PC-9 (cell line): ENCODE measurements at regions not wholly inside any gene's neighbourhood (a gene's known extent, or its start where the extent isn't known, plus 50 kb on each side); places are given as distances from the start of the nearest gene placed in this dataset.

Experiments
- BruUV-seq: library from RNA; stranded (reverse); fragments of 400-500 nt; replicated peaks from 2 replicates; lab custom pipeline; 2021; lab: Mats Ljungman, UMichigan
- CTCF ChIA-PET: fragments of 300-600 bp; sonication (Branson Sonifier 250); formaldehyde crosslinking; loops from one replicate; lab custom pipeline; 2022; ENCODE audit warnings: antibody characterized with exemption; lab: Charles Lee
- POLR2A ChIA-PET: fragments of 300-600 bp; sonication (Branson Sonifier 250); formaldehyde crosslinking; loops from one replicate; lab custom pipeline; 2022; ENCODE audit warnings: antibody characterized with exemption; ENCODE audit not compliant: unreplicated experiment; lab: Charles Lee
- DNase-seq, 2 experiments: peaks; one replicate each; pipeline versions ENCODE4 v3.0.0 to v3.0.0-alpha.2; 2015 to 2022; ENCODE audit warnings: mixed read lengths in 1 of 2
- H2AFZ ChIP-seq: fragments of 200-600 bp; sonication (generic); 2 replicates; pipeline ENCODE4 v1.8.1; 2017; ENCODE audit warnings: antibody characterized with exemption
- H3F3A ChIP-seq: fragments of 200-600 bp; sonication (generic); 2 replicates; pipeline ENCODE4 v1.8.1; 2017; ENCODE audit warnings: antibody characterized with exemption, mild to moderate bottlenecking, low read depth; ENCODE audit not compliant: insufficient read depth
- H3K27ac ChIP-seq: fragments of 200-600 bp; sonication (generic); 2 replicates; pipeline ENCODE4 v1.6.1; 2016; ENCODE audit warnings: mixed run types
- H3K27me3 ChIP-seq: fragments of 200-600 bp; sonication (generic); 2 replicates; pipeline ENCODE4 v1.6.1; 2016; ENCODE audit warnings: low read depth, mixed run types; ENCODE audit not compliant: insufficient read depth
- H3K36me3 ChIP-seq: fragments of 200-600 bp; sonication (generic); 2 replicates; pipeline ENCODE4 v1.6.1; 2016; ENCODE audit warnings: low read depth, mixed run types
- H3K4me1 ChIP-seq: fragments of 200-600 bp; sonication (generic); replicated peaks from 2 replicates; pipeline ENCODE4 v1.6.1; 2016; ENCODE audit warnings: mixed run types; ENCODE audit not compliant: insufficient read depth
- H3K4me2 ChIP-seq: fragments of 200-600 bp; sonication (generic); 2 replicates; pipeline ENCODE4 v1.6.1; 2017; ENCODE audit warnings: mixed run types
- H3K4me3 ChIP-seq: fragments of 200-600 bp; sonication (generic); 2 replicates; pipeline ENCODE4 v1.6.1; 2016; ENCODE audit warnings: mixed run types
- H3K79me2 ChIP-seq: fragments of 200-600 bp; sonication (generic); 2 replicates; pipeline ENCODE4 v1.6.1; 2017; ENCODE audit warnings: low read depth, mixed run types
- H3K9me2 ChIP-seq: fragments of 200-600 bp; sonication (generic); 2 replicates; pipeline ENCODE4 v1.8.1; 2017; ENCODE audit warnings: mild to moderate bottlenecking; ENCODE audit not compliant: insufficient read depth
- H3K9me3 ChIP-seq: fragments of 200-600 bp; sonication (generic); 2 replicates; pipeline ENCODE4 v1.8.1; 2016; ENCODE audit warnings: low read depth; ENCODE audit not compliant: insufficient read depth
- H4K20me1 ChIP-seq: fragments of 200-600 bp; sonication (generic); 2 replicates; pipeline ENCODE4 v1.8.1; 2017; ENCODE audit not compliant: insufficient read depth
- EZH2 ChIP-seq: fragments of 200-600 bp; sonication (generic); IDR thresholded peaks from 2 replicates; pipeline ENCODE4 v1.8.0; 2017; ENCODE audit warnings: antibody characterized with exemption, low read depth
- intact Hi-C: fragments of 100-400 bp; cut with micrococcal nuclease; formaldehyde crosslinking; loops from one replicate; pipeline ENCODE4 v1.10.0; 2022; ENCODE audit not compliant: unreplicated experiment
- TF ChIP-seq, protein P1 (sequence below): fragments of 200-600 bp; sonication (generic); conservative IDR thresholded peaks from 2 replicates; pipeline ENCODE4 v1.6.1; 2017; ENCODE audit warnings: mixed run types, antibody characterized with exemption, mild to moderate bottlenecking, moderate library complexity

DNA sequence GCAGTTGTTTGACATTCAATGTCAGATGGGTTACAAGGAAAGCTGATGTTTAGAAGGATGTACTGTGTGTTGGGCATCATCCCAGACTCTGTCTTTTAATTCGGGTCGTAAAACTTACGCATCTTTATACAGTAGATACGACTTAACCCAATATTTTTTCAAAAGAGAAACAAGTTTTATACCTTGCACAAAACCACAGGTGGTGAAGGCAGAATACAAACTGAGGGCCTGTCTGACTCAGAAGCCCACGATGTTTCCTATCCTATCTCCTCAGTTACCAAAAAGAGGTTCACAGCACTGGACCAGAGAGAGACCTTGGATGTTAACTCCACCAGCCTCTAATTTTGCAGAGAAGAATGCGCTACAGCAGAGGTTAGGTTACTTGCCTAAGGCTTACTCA lies 477.0 kb downstream of the FOXO1 start:
- Histone ChIP-seq H3F3A (no peaks in the 10 kb centered on the region), H3K27me3 (no peaks in the 10 kb centered on the region), H3K4me3 (no peak overlapping the region), H2AFZ (no peak overlapping the region), H3K79me2 (no peaks in the 10 kb centered on the region), H4K20me1 (no peaks in the 10 kb centered on the region), H3K36me3 (no peaks in the 10 kb centered on the region), H3K9me2 (no peaks in the 10 kb centered on the region), H3K27ac (no peak overlapping the region), H3K4me1 (no peaks in the 10 kb centered on the region), H3K9me3 (no peaks in the 10 kb centered on the region), H3K4me2 (no peak overlapping the region)
- intact Hi-C loops = no loop called here
- ChIA-PET POLR2A (no interaction called here), CTCF (no interaction called here)
- no peak for DNase-seq
- no TSS peak for BruUV-seq
- TF ChIP-seq EZH2 = no peak
- TF ChIP-seq, protein P1, sequence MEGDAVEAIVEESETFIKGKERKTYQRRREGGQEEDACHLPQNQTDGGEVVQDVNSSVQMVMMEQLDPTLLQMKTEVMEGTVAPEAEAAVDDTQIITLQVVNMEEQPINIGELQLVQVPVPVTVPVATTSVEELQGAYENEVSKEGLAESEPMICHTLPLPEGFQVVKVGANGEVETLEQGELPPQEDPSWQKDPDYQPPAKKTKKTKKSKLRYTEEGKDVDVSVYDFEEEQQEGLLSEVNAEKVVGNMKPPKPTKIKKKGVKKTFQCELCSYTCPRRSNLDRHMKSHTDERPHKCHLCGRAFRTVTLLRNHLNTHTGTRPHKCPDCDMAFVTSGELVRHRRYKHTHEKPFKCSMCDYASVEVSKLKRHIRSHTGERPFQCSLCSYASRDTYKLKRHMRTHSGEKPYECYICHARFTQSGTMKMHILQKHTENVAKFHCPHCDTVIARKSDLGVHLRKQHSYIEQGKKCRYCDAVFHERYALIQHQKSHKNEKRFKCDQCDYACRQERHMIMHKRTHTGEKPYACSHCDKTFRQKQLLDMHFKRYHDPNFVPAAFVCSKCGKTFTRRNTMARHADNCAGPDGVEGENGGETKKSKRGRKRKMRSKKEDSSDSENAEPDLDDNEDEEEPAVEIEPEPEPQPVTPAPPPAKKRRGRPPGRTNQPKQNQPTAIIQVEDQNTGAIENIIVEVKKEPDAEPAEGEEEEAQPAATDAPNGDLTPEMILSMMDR = no peak

DNA sequence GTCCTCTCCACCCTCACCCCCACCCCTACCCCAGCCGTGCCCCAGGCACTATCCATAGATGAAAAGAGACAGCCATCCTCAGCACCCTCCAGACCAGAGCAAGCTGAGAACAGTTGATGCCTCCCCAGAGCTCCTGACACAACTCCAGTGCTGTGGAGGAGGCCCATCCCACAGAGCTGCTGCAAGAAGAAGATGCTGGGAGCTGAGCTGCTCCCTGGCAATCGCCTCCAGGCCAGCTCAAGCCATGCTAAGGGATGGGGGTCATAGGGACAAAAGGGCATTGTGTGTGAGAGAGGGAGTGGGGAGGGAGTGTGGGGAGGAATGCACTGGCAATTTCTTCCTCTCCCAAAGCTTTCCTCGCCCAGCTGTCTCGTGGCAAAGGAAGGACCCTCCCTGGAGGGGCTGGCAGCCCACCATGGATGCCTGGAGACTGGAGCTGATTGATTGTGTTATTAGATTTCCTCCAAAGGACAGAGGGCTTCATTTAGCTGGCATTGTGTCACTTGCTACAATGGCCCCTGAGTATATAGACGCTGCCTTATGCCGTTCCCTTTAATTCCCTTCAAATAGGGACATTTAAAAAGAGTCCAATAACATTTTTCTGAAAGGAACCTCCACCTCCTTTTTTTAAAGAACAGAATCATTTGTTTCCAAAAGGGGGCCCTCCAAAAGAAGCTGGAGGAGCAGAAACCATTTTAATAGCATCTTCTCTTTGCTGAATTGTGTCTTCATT lies 476.4 kb downstream of the FOXO1 start:
- H4K20me1 ChIP-seq = no peaks in the 10 kb centered on the region
- no TSS peak for BruUV-seq
- H3K4me1 ChIP-seq = no peaks in the 10 kb centered on the region
- no peak overlapping the region for H2AFZ ChIP-seq
- CTCF ChIA-PET = no interaction called here
- H3K9me2 ChIP-seq = no peaks in the 10 kb centered on the region
- intact Hi-C loops = no loop called here
- no peaks in the 10 kb centered on the region for H3K79me2 ChIP-seq
- H3K4me3 ChIP-seq = no peak overlapping the region
- no peak for TF ChIP-seq EZH2
- TF ChIP-seq, protein P1 = no peak
- no peaks in the 10 kb centered on the region for H3K27me3 ChIP-seq
- POLR2A ChIA-PET = no interaction called here
- no peak overlapping the region for H3K27ac ChIP-seq
- H3K36me3 ChIP-seq = no peaks in the 10 kb centered on the region
- no peaks in the 10 kb centered on the region for H3K9me3 ChIP-seq
- no peak for DNase-seq
- no peak overlapping the region for H3K4me2 ChIP-seq
- H3F3A ChIP-seq = no peaks in the 10 kb centered on the region

DNA sequence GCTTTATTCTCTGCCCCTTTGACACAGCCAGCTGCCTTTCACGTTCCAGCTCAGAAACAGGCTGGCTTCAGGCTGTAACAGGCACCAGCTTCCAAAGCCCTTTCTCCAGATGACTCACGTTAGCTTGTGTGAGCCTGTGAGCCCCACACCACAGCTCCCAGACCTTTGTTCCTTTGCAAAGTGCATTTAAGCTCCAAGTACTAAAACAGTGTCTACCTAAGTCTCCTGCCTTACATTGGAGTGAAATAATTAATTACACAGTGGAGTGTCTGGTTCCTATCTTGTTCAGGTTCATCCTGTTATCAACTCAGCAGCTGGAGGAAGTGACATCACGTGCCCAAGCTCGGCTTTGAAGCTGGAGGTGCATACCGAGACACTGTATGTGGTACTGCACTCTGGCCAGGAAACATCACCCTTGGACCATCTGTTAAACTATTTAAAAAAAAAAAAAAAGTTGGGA lies 475.8 kb downstream of the FOXO1 start:
- no peaks in the 10 kb centered on the region for H4K20me1 ChIP-seq
- POLR2A ChIA-PET = no interaction called here
- H3K4me1 ChIP-seq = no peaks in the 10 kb centered on the region
- no peak for TF ChIP-seq EZH2
- TF ChIP-seq, protein P1 = no peak
- no peak overlapping the region for H3K4me3 ChIP-seq
- intact Hi-C loops = no loop called here
- H3K27me3 ChIP-seq = no peaks in the 10 kb centered on the region
- no peaks in the 10 kb centered on the region for H3F3A ChIP-seq
- H3K4me2 ChIP-seq = no peak overlapping the region
- DNase-seq = peak in 1 of 2 experiments; percentile 15
- H3K36me3 ChIP-seq = no peaks in the 10 kb centered on the region
- BruUV-seq = no TSS peak
- no peak overlapping the region for H3K27ac ChIP-seq
- no peaks in the 10 kb centered on the region for H3K9me2 ChIP-seq
- H3K79me2 ChIP-seq = no peaks in the 10 kb centered on the region
- no peak overlapping the region for H2AFZ ChIP-seq
- CTCF ChIA-PET = no interaction called here
- H3K9me3 ChIP-seq = no peaks in the 10 kb centered on the region
